Panc1 (cell line): ENCODE measurements at regions not wholly inside any gene's neighbourhood (a gene's known extent, or its start where the extent isn't known, plus 50 kb on each side); places are given as distances from the start of the nearest gene placed in this dataset.

ENCODE experiments used
- CTCF ChIP-seq: fragments of 450-650 bp; IDR thresholded peaks from 2 replicates; pipeline ENCODE4 v1.5.1; 2017; ENCODE audit warnings: mild to moderate bottlenecking
- POLR2AphosphoS5 ChIP-seq: IDR thresholded peaks from 2 replicates; pipeline ENCODE4 v1.6.1; 2012; ENCODE audit warnings: mild to moderate bottlenecking, low read depth, low read length, moderate library complexity

GRCh38 chr1:56284928-56285327, 294.4 kb downstream of the PLPP3 start:
- TF ChIP-seq CTCF (no peak), POLR2AphosphoS5 (no peak)
